ENCODE measurements at regions not wholly inside any gene's neighbourhood (a gene's known extent, or its start where the extent isn't known, plus 50 kb on each side); places are given as distances from the start of the nearest gene placed in this dataset.

GRCh38 chr2:75340560-75340959, 141.2 kb upstream of the TACR1 start:
- TF ChIP-seq EZH2 (IDR thresholded peaks at IDR 0.05; ENCODE audit: borderline replicate concordance) (no peak), CTCF (IDR thresholded peaks at IDR 0.05; ENCODE audit: poor library complexity) (no peak)
